Astrocyte of the spinal cord (primary cell): ENCODE measurements at regions not wholly inside any gene's neighbourhood (a gene's known extent, or its start where the extent isn't known, plus 50 kb on each side); places are given as distances from the start of the nearest gene placed in this dataset.
"Not testable (repeated sequence)": the region's sequence is repeated elsewhere in the genome, so short reads cannot be mapped to it uniquely, and the experiment has no call there.

Source experiments
- DNase-seq: peaks from one replicate; pipeline ENCODE4 v3.0.0; 2011; ENCODE audit warnings: low read depth, low spot score
- H3K4me3 ChIP-seq: 2 replicates; pipeline ENCODE4 v1.5.1; 2011; ENCODE audit warnings: low read depth, mild to moderate bottlenecking, low read length, moderate library complexity
- CTCF ChIP-seq: IDR thresholded peaks from 2 replicates; pipeline ENCODE4 v1.5.1; 2012; ENCODE audit warnings: low read depth, mild to moderate bottlenecking, low read length, inconsistent platforms
- in situ Hi-C: cut with HindIII; loops from 2 replicates; pipeline ENCODE4 v1.10.0; 2017; ENCODE audit warnings: low sequenced_read_pairs

GRCh38 chr20:51272401-51272800 lies 249.5 kb upstream of the KCNG1 start:
- peak; percentile 46 for DNase-seq
- in situ Hi-C loops: no loop called here
- TF ChIP-seq CTCF: no peak
- H3K4me3 ChIP-seq: no peak overlapping the region

GRCh38 chr20:51271931-51272330 lies 249.0 kb upstream of the KCNG1 start:
- DNase-seq: no peak
- in situ Hi-C loops: no loop called here

GRCh38 chr20:51271289-51271688 lies 248.4 kb upstream of the KCNG1 start:
- DNase-seq, in situ Hi-C loops, H3K4me3 ChIP-seq: not testable (repeated sequence)

More at GRCh38 chr20:51271931-51272330, 249.0 kb upstream of the KCNG1 start:
- TF ChIP-seq CTCF: no peak
- H3K4me3 ChIP-seq: no peak overlapping the region

GRCh38 chr20:51269671-51270070 lies 246.8 kb upstream of the KCNG1 start:
- TF ChIP-seq CTCF: no peak
- no peak for DNase-seq
- H3K4me3 ChIP-seq: no peak overlapping the region
- in situ Hi-C loops: no loop called here

GRCh38 chr20:51267679-51268078 lies 244.8 kb upstream of the KCNG1 start:
- TF ChIP-seq CTCF: no peak
- no peak overlapping the region for H3K4me3 ChIP-seq
- DNase-seq: no peak
- in situ Hi-C loops: no loop called here

GRCh38 chr20:51266353-51266752 lies 243.4 kb upstream of the KCNG1 start:
- no peak overlapping the region for H3K4me3 ChIP-seq
- TF ChIP-seq CTCF: no peak
- in situ Hi-C loops: no loop called here
- no peak for DNase-seq

GRCh38 chr20:51265361-51265760 lies 242.5 kb upstream of the KCNG1 start:
- in situ Hi-C loops: no loop called here
- H3K4me3 ChIP-seq: no peak overlapping the region
- no peak for TF ChIP-seq CTCF
- no peak for DNase-seq
